ENCODE measurements at regions not wholly inside any gene's neighbourhood (a gene's known extent, or its start where the extent isn't known, plus 50 kb on each side); places are given as distances from the start of the nearest gene placed in this dataset.
A peak's percentile ranks its signal among the peaks of the same experiment; 100 is the strongest.

DNA sequence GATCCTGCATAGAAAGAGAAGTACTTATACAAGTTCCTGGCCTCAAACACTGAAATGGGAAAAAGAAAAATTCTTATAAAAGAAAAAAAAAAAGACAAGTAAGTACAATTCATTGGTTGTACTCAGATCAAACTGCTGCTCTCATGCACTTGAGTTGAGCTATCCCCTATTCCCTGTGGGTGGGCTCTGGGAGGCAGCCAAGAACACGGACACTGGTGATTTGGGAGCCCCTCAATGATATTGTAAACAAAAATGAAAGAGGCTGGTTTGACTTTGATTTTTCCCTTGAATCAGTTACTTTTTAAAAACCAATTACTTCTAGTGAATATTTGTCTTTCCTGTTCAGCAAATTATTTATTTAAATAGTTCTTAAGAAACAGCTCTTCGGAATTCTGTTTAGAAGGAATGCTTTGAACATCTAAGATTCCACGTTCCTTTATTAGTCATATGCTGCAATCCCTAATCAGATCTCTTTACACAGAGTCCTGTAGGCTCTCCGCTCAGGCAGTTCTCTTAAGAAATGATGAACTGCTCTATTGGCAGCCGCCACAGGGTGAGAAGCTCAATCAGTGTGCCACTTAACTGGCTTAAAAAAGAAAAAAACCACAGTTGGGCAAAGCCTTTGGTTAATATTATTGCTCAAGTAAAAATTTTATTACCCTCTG, 225.1 kb downstream of the TMEM182 start:
- Histone ChIP-seq H3K27me3 (ENCODE audit: control insufficient read depth, insufficient read depth, low read length) (no peaks in the 10 kb centered on the region), H3K4me1 (ENCODE audit: control insufficient read depth, insufficient read depth, low read length) (no peaks in the 10 kb centered on the region), H3K4me3 (ENCODE audit: low read length) (no peak overlapping the region), H3K36me3 (ENCODE audit: control insufficient read depth, insufficient read depth, low read length) (no peaks in the 10 kb centered on the region), H3K9me3 (replicated peaks; ENCODE audit: control insufficient read depth, low read depth, low read length) (no peaks in the 10 kb centered on the region), H3K27ac (ENCODE audit: low read length) (no peak overlapping the region)
- peak; percentile 16 for DNase-seq
- no CpG with 5 or more reads among the region's 5 CpGs for WGBS (ENCODE audit: insufficient coverage)

- H3K27me3 ChIP-seq (ENCODE audit: control insufficient read depth, insufficient read depth, low read length) = no peaks in the 10 kb centered on the region
- H3K36me3 ChIP-seq (ENCODE audit: control insufficient read depth, insufficient read depth, low read length) = no peaks in the 10 kb centered on the region
- WGBS (ENCODE audit: insufficient coverage) = no CpG with 5 or more reads among the region's 5 CpGs
- no peaks in the 10 kb centered on the region for H3K4me1 ChIP-seq (ENCODE audit: control insufficient read depth, insufficient read depth, low read length)
- H3K27ac ChIP-seq (ENCODE audit: low read length) = no peak overlapping the region
- H3K9me3 ChIP-seq (replicated peaks; ENCODE audit: control insufficient read depth, low read depth, low read length) = no peaks in the 10 kb centered on the region
- no peak for DNase-seq
- no peak overlapping the region for H3K4me3 ChIP-seq (ENCODE audit: low read length)
These were observed 230.8 kb downstream of the TMEM182 start for GRCh38 chr2:102992607-102993006.

- DNase-seq = no peak
- WGBS (ENCODE audit: insufficient coverage) = 85% methylated on average over 2 of the region's 5 CpGs
- no peak overlapping the region for H3K4me3 ChIP-seq (ENCODE audit: low read length)
- no peaks in the 10 kb centered on the region for H3K9me3 ChIP-seq (replicated peaks; ENCODE audit: control insufficient read depth, low read depth, low read length)
- no peaks in the 10 kb centered on the region for H3K36me3 ChIP-seq (ENCODE audit: control insufficient read depth, insufficient read depth, low read length)
- H3K27ac ChIP-seq (ENCODE audit: low read length) = no peak overlapping the region
- no peaks in the 10 kb centered on the region for H3K27me3 ChIP-seq (ENCODE audit: control insufficient read depth, insufficient read depth, low read length)
- H3K4me1 ChIP-seq (ENCODE audit: control insufficient read depth, insufficient read depth, low read length) = no peaks in the 10 kb centered on the region
These were observed 238.1 kb downstream of the TMEM182 start for GRCh38 chr2:102999958-103000357.

GRCh38 chr2:103002954-103003353, 241.1 kb downstream of the TMEM182 start:
- Histone ChIP-seq H3K27ac (ENCODE audit: low read length) (no peak overlapping the region), H3K36me3 (ENCODE audit: control insufficient read depth, insufficient read depth, low read length) (no peaks in the 10 kb centered on the region), H3K4me3 (ENCODE audit: low read length) (no peak overlapping the region), H3K4me1 (ENCODE audit: control insufficient read depth, insufficient read depth, low read length) (no peaks in the 10 kb centered on the region), H3K9me3 (replicated peaks; ENCODE audit: control insufficient read depth, low read depth, low read length) (no peaks in the 10 kb centered on the region), H3K27me3 (ENCODE audit: control insufficient read depth, insufficient read depth, low read length) (no peaks in the 10 kb centered on the region)
- no peak for DNase-seq
- 0% methylated on average over 1 of the region's 4 CpGs for WGBS (ENCODE audit: insufficient coverage)

GRCh38 chr2:103003750-103004260, 242.0 kb downstream of the TMEM182 start:
- no peaks in the 10 kb centered on the region for H3K27me3 ChIP-seq (ENCODE audit: control insufficient read depth, insufficient read depth, low read length)
- no peaks in the 10 kb centered on the region for H3K4me1 ChIP-seq (ENCODE audit: control insufficient read depth, insufficient read depth, low read length)
- H3K27ac ChIP-seq (ENCODE audit: low read length) = no peak overlapping the region
- WGBS (ENCODE audit: insufficient coverage) = 73% methylated on average over 4 of the region's 9 CpGs
- DNase-seq = no peak
- no peak overlapping the region for H3K4me3 ChIP-seq (ENCODE audit: low read length)
- H3K9me3 ChIP-seq (replicated peaks; ENCODE audit: control insufficient read depth, low read depth, low read length) = no peaks in the 10 kb centered on the region
- no peaks in the 10 kb centered on the region for H3K36me3 ChIP-seq (ENCODE audit: control insufficient read depth, insufficient read depth, low read length)

DNA sequence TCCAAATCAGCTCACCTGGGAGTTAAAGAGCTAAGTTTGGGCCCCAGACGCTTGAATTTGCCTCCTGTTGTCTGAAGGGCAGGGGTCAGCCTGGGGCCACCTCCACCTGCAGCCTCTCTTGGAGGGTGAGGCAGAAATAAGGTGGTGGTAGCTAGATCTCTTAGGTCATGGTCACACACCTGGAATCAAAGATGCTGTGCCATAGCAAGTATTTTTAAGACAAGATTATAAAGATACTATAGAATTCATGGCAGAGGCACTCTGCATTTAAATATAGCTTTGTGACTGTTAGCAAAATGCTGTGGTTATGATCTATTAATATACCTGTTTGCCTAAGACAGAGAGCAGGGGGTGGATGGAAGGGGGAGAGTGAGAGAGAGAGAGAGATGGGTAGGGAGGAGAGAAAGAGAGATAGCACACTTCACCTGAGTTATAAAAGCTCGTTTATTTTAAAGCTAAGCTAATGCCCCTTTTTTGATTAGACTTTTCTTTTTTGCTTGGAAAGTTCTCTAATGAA, 242.7 kb downstream of the TMEM182 start:
- Histone ChIP-seq H3K4me1 (ENCODE audit: control insufficient read depth, insufficient read depth, low read length) (no peaks in the 10 kb centered on the region), H3K36me3 (ENCODE audit: control insufficient read depth, insufficient read depth, low read length) (no peaks in the 10 kb centered on the region), H3K4me3 (ENCODE audit: low read length) (no peak overlapping the region), H3K9me3 (replicated peaks; ENCODE audit: control insufficient read depth, low read depth, low read length) (no peaks in the 10 kb centered on the region), H3K27ac (ENCODE audit: low read length) (no peak overlapping the region), H3K27me3 (ENCODE audit: control insufficient read depth, insufficient read depth, low read length) (no peaks in the 10 kb centered on the region)
- DNase-seq = no peak
- no CpG with 5 or more reads among the region's 2 CpGs for WGBS (ENCODE audit: insufficient coverage)

GRCh38 chr2:103005393-103005792, 243.6 kb downstream of the TMEM182 start:
- H3K27ac ChIP-seq (ENCODE audit: low read length) = no peak overlapping the region
- no CpG with 5 or more reads among the region's 3 CpGs for WGBS (ENCODE audit: insufficient coverage)

GRCh38 chr2:103007086-103007485, 245.3 kb downstream of the TMEM182 start:
- no peak overlapping the region for H3K4me3 ChIP-seq (ENCODE audit: low read length)
- H3K9me3 ChIP-seq (replicated peaks; ENCODE audit: control insufficient read depth, low read depth, low read length) = no peaks in the 10 kb centered on the region
- DNase-seq = no peak
- no peak overlapping the region for H3K27ac ChIP-seq (ENCODE audit: low read length)
- no peaks in the 10 kb centered on the region for H3K27me3 ChIP-seq (ENCODE audit: control insufficient read depth, insufficient read depth, low read length)
- WGBS (ENCODE audit: insufficient coverage) = no CpG with 5 or more reads among the region's 3 CpGs
- H3K36me3 ChIP-seq (ENCODE audit: control insufficient read depth, insufficient read depth, low read length) = no peaks in the 10 kb centered on the region
- no peaks in the 10 kb centered on the region for H3K4me1 ChIP-seq (ENCODE audit: control insufficient read depth, insufficient read depth, low read length)

More at GRCh38 chr2:103005393-103005792, 243.6 kb downstream of the TMEM182 start:
- no peaks in the 10 kb centered on the region for H3K36me3 ChIP-seq (ENCODE audit: control insufficient read depth, insufficient read depth, low read length)
- no peak for DNase-seq
- H3K4me3 ChIP-seq (ENCODE audit: low read length) = no peak overlapping the region
- H3K9me3 ChIP-seq (replicated peaks; ENCODE audit: control insufficient read depth, low read depth, low read length) = no peaks in the 10 kb centered on the region
- no peaks in the 10 kb centered on the region for H3K27me3 ChIP-seq (ENCODE audit: control insufficient read depth, insufficient read depth, low read length)
- H3K4me1 ChIP-seq (ENCODE audit: control insufficient read depth, insufficient read depth, low read length) = no peaks in the 10 kb centered on the region

DNA sequence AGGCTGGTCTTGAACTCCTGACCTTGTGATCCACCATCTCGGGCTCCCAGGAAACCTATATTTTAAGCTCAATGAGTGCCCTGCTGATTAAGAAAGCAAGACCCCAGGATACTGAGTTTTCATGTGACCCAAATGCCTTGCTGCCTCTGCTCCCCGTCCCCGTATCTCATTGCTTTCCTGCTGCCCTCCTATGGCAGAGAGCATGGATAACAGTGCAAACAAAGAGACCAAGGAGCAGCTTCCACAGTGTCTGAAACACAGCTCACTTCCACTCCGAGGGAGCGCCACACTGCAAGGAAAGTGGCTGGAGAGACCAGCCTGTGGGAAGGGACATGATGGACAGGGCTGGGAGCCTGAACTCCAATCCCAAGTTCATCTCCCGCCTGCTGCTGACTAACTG, 246.8 kb downstream of the TMEM182 start:
- no peak overlapping the region for H3K4me3 ChIP-seq (ENCODE audit: low read length)
- no peak overlapping the region for H3K27ac ChIP-seq (ENCODE audit: low read length)
- no peaks in the 10 kb centered on the region for H3K4me1 ChIP-seq (ENCODE audit: control insufficient read depth, insufficient read depth, low read length)
- DNase-seq = no peak
- no peaks in the 10 kb centered on the region for H3K27me3 ChIP-seq (ENCODE audit: control insufficient read depth, insufficient read depth, low read length)
- no peaks in the 10 kb centered on the region for H3K36me3 ChIP-seq (ENCODE audit: control insufficient read depth, insufficient read depth, low read length)
- WGBS (ENCODE audit: insufficient coverage) = 25% methylated on average over 3 of the region's 6 CpGs
- H3K9me3 ChIP-seq (replicated peaks; ENCODE audit: control insufficient read depth, low read depth, low read length) = no peaks in the 10 kb centered on the region

GRCh38 chr2:103009871-103010270, 248.0 kb downstream of the TMEM182 start:
- Histone ChIP-seq H3K27ac (ENCODE audit: low read length) (no peak overlapping the region), H3K36me3 (ENCODE audit: control insufficient read depth, insufficient read depth, low read length) (no peaks in the 10 kb centered on the region), H3K4me3 (ENCODE audit: low read length) (no peak overlapping the region), H3K27me3 (ENCODE audit: control insufficient read depth, insufficient read depth, low read length) (no peaks in the 10 kb centered on the region), H3K9me3 (replicated peaks; ENCODE audit: control insufficient read depth, low read depth, low read length) (no peaks in the 10 kb centered on the region), H3K4me1 (ENCODE audit: control insufficient read depth, insufficient read depth, low read length) (no peaks in the 10 kb centered on the region)
- WGBS (ENCODE audit: insufficient coverage) = 24% methylated on average over 3 of the region's 5 CpGs
- no peak for DNase-seq

Data from muscle of leg (tissue), 3 donors.